HG03095 (cell line): ENCODE measurements at regions not wholly inside any gene's neighbourhood (a gene's known extent, or its start where the extent isn't known, plus 50 kb on each side); places are given as distances from the start of the nearest gene placed in this dataset.
"Not testable (repeated sequence)": the region's sequence is repeated elsewhere in the genome, so short reads cannot be mapped to it uniquely, and the experiment has no call there.

Experiments
- ATAC-seq: cut with Tn5 transposase; IDR thresholded peaks from one replicate; pipeline ENCODE4 v1.9.1; 2021; ENCODE audit warnings: moderate library complexity; ENCODE audit not compliant: unreplicated experiment

DNA sequence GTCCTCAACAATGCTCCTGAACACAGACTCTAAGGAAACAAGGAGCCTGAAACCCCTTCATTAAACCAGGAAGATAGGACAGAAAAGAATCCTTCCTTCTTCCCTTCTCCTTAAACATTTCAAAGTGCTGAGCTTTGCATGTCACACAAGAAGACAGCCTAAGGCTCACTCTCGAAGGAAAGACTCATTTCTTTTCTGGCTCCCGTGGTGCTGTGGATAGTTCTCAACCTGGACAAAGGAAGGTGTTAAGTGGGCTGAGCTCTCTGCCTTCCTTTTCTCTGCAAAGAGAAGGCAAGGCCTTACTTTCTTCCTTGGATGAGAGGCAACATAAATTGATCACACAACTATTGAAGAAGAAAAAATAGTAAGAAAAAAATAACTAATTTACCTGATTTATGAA lies 452.4 kb upstream of the DDI1 start:
- no peak for ATAC-seq

DNA sequence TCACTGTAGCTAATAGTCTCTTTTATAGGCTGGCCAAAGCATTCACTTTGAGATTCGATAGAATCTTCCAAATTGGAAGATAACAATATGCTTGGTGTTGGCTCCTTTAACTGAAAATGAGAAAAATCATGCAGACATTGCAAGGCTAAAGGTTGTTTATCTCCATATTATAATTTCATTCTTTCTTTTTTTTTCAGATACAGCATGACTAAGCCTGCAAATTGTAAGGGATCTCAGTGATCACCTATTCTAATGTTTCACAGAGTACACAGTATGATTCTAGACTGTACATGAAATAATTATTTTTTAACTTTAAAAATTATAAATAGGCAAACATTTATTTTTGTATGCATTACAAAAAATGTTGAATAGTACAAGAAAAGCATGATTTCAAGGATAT lies 451.7 kb upstream of the DDI1 start:
- no peak for ATAC-seq

- ATAC-seq: no peak
Observed at GRCh38 chr11:103585401-103585800, 451.0 kb upstream of the DDI1 start.

- no peak for ATAC-seq
Observed at GRCh38 chr11:103585911-103586310, 450.5 kb upstream of the DDI1 start.

GRCh38 chr11:103586756-103587155 lies 449.7 kb upstream of the DDI1 start:
- ATAC-seq: no peak

- no peak for ATAC-seq
Observed at GRCh38 chr11:103587901-103588788, 448.3 kb upstream of the DDI1 start.

DNA sequence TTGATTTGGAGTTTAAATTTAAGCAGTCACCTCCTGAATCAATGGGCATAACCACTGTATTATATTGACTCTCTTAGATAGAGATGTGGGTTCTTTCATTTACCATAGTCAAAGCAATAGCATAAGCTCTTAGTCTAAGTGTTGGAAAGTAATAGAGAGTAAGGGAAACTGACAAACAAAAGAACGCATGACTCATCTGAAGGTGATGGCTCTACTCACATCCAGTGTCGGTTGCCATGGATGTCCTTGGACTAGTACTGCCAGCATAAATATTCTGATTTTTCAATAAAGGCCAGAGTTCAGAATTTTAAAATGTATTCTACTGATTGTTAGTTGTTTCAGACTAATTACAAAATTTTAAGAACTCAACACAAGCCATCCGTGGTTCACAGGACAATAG lies 444.9 kb upstream of the DDI1 start:
- no peak for ATAC-seq

GRCh38 chr11:103594283-103594682 lies 442.2 kb upstream of the DDI1 start:
- no peak for ATAC-seq

GRCh38 chr11:103596315-103596714 lies 440.1 kb upstream of the DDI1 start:
- ATAC-seq: no peak

DNA sequence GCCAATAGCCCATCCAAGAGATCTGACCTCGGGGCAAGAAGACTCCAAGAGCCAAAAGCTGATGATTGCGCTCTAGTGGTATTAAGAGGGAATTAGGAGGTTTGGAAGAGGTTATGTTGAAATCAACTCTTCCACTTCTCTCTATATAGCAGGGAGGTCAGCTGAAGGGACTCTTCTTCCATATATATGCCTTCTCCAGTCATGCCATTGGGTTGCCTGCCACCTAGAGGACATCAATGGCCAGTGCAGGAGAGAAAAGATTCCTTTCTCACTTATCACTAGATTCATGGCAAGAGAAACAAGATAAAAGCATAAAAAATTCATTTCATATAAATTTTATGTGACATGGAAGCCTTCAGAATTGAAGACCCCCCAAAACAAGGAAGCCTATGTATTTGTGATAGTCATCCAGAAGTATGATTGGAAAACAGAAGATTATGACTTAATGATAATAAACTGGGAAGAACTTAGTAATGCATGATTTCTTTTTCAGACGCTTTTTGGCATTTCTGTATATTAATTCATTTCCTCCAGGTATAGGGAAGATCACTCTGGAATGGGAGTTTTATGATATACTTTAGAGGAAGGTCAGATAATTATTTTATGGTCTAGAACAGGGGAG lies 435.1 kb upstream of the DDI1 start:
- peak; percentile 95 for ATAC-seq

- no peak for ATAC-seq
Observed at GRCh38 chr11:103602840-103603239, 433.6 kb upstream of the DDI1 start.

DNA sequence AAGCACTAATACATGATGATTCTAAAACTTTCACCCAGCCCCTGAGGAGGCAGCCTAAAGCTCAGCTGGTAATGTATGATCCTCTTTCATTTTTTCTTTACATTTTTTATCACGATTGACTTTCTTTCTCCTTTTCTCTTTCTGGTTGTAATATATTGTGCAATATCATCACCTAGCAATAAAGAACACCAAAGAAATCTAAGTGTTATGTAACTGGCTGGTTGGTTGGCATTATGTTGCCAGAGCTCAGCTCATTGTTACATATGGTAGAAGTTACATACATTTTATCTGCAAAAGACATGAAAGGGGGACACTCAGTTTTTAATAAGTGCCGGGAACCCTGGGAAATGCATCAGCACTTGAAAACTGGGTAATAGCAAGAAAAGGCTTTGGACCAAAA lies 432.1 kb upstream of the DDI1 start:
- ATAC-seq: no peak

- ATAC-seq: no peak
Observed at GRCh38 chr11:103608566-103608965, 427.9 kb upstream of the DDI1 start.

GRCh38 chr11:103609117-103610066 lies 427.0 kb upstream of the DDI1 start:
- ATAC-seq: no peak

GRCh38 chr11:103610435-103610834 lies 426.0 kb upstream of the DDI1 start:
- no peak for ATAC-seq

DNA sequence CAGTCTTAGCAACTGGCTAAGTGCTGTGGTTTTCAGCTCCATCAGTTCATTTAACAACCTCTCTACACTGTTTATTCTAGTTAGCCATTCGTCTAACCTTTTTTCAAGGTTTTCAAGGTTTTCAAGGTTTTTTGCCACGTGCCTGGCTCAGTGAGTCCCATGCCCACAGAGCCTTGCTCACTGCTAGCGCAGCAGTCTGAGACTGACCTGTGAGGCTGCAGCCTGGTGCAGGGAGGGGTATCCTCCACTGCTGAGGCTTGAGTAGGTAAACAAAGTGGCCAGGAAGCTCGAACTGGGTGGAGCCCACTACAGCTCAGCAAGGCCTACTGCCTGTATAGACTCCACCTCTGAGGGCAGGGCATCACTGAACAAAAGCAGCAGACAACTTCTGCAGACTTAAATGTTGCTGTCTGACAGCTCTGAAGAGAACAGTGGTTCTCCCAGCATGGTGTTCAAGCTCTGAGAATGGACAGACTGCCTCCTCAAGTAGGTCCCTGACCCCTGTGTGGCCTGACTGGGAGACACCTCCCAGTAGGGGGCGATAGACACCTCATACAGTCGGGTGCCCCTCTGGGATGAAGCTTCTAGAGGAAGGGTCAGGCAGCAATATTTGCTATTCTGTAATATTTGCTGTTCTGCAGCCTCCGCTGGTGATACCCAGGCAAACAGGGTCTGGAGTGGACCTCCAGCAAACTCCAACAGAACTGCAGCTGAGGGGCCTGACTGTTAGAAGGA lies 424.7 kb upstream of the DDI1 start:
- ATAC-seq: not testable (repeated sequence)

- not testable (repeated sequence) for ATAC-seq
Observed at GRCh38 chr11:103612451-103612850, 424.0 kb upstream of the DDI1 start.

DNA sequence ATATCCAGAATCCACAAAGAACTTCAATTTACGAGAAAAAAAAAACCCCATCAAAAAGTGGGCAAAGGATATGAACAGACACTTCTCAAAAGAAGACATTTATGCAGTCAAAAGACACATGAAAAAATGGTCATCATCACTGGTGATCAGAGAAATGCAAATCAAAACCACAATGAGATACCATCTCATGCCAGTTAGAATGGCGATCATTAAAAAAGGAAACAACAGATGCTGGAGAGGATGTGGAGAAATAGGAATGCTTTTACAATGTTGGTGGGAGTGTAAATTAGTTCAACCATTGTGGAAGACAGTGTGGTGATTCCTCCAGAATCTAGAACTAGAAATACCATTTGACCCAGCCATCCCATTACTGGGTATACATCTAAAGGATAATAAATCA lies 419.9 kb upstream of the DDI1 start:
- ATAC-seq: not testable (repeated sequence)

DNA sequence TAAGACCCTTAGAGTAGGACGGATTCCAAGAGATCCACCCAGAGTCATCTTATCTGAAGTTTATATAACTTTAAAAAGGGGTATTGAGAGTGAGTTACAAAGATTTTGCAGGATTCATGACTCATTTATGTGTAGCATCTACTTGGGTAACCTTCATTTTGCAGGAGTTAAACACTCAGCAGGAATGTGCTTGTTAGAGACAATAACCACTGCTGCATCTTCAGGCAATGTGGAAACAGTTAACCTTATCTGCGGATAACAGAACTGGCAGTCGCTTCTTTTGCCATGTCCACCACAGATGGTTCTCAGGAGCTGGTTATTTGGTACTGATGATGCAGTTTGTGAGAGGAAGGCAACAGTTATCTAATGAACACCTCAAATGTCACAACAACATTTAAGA lies 417.9 kb upstream of the DDI1 start:
- no peak for ATAC-seq

- ATAC-seq: no peak
Observed at GRCh38 chr11:103619480-103619879, 417.0 kb upstream of the DDI1 start.

GRCh38 chr11:103619938-103620337 lies 416.5 kb upstream of the DDI1 start:
- ATAC-seq: no peak
